AG04450 (cell line): ENCODE measurements at regions not wholly inside any gene's neighbourhood (a gene's known extent, or its start where the extent isn't known, plus 50 kb on each side); places are given as distances from the start of the nearest gene placed in this dataset.

Experiments
- CTCF ChIA-PET: fragments of 300-600, 350-600 bp; formaldehyde crosslinking; extraction: SDS; loops from one replicate; lab custom pipeline; 2022; ENCODE audit warnings: antibody characterized with exemption, inconsistent platforms; lab: Charles Lee
- POLR2A ChIA-PET: fragments of 350-600 bp; formaldehyde crosslinking; extraction: SDS; loops from one replicate; lab custom pipeline; 2021; ENCODE audit warnings: antibody characterized with exemption, inconsistent platforms; lab: Yijun Ruan, JAX
- DNase-seq: peaks from one replicate; pipeline ENCODE4 v3.0.0-alpha.2; 2011; ENCODE audit warnings: low read depth, low spot score
- H3K27ac ChIP-seq: one replicate; pipeline ENCODE4 v1.5.1; 2012; ENCODE audit warnings: low read depth, low read length, control low read depth
- H3K27me3 ChIP-seq: one replicate; pipeline ENCODE4 v1.6.0; 2012; ENCODE audit warnings: low read length; ENCODE audit not compliant: control insufficient read depth, insufficient read depth
- H3K4me3 ChIP-seq: 2 replicates; pipeline ENCODE4 v1.5.1; 2011; ENCODE audit warnings: mild to moderate bottlenecking, low read depth, low read length, control low read depth
- H3K9me3 ChIP-seq: 2 replicates; pipeline ENCODE4 v1.5.1; 2012; ENCODE audit warnings: low read length; ENCODE audit not compliant: control insufficient read depth, insufficient read depth
- TF ChIP-seq, protein P1 (sequence below): IDR thresholded peaks from 2 replicates; pipeline ENCODE4 v1.5.1; 2011; ENCODE audit warnings: low read depth, low read length, control low read depth, inconsistent platforms

DNA sequence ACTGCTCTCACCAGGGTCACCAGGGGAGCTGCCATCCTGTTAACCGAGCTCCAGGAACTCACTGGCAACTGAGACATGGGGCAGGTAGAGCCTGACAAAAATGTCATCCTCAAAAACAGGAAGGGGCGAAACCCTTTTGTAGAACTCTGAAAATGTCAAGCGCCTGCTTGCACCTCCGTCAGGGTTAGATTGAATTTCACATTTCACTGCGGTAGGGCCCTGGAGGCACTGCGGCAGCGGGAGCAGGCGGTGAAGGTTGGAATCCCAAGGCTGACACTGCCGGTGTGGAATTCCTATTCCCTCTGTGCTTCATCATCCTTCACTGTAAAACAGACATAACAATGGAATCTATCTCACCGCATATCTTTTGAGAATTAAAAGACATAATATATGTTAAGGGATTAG lies 142.8 kb upstream of the TMCC3 start:
- POLR2A ChIA-PET = no interaction called here
- CTCF ChIA-PET = interaction anchor here (0.7 kb wide), 1 partner anchor 16 kb away, joined by 3 read pairs; no protein-coding TSS in a partner anchor
- Histone ChIP-seq H3K4me3 (no peak overlapping the region), H3K27me3 (peaks cover 5% of the 10 kb centered on the region), H3K9me3 (no peaks in the 10 kb centered on the region), H3K27ac (no peak overlapping the region)
- TF ChIP-seq, protein P1, sequence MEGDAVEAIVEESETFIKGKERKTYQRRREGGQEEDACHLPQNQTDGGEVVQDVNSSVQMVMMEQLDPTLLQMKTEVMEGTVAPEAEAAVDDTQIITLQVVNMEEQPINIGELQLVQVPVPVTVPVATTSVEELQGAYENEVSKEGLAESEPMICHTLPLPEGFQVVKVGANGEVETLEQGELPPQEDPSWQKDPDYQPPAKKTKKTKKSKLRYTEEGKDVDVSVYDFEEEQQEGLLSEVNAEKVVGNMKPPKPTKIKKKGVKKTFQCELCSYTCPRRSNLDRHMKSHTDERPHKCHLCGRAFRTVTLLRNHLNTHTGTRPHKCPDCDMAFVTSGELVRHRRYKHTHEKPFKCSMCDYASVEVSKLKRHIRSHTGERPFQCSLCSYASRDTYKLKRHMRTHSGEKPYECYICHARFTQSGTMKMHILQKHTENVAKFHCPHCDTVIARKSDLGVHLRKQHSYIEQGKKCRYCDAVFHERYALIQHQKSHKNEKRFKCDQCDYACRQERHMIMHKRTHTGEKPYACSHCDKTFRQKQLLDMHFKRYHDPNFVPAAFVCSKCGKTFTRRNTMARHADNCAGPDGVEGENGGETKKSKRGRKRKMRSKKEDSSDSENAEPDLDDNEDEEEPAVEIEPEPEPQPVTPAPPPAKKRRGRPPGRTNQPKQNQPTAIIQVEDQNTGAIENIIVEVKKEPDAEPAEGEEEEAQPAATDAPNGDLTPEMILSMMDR = no peak
- DNase-seq = no peak

DNA sequence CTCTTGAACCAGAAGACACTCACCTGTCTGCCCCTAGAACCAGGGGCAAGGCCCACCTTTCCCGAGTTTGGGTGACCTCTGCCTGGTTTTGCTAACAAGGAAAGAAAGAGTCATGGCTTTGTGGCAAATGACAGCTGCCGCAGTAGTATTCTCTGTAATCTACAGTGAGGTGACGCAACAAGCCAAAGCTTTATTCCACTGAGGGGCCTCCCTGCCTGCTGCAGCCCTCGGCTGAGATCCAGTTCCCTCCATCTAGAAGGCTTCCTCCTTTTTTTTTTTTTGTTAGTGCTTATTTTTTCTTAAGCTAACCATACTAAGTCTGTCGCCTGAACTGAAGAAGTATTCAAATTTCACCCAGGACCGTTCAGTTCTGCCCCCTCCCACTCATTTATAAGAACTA lies 142.3 kb upstream of the TMCC3 start:
- no peak for DNase-seq
- no peaks in the 10 kb centered on the region for H3K9me3 ChIP-seq
- H3K27ac ChIP-seq = no peak overlapping the region
- H3K27me3 ChIP-seq = peaks cover 5% of the 10 kb centered on the region
- ChIA-PET CTCF (interaction anchor here (0.7 kb wide), 1 partner anchor 15 kb away, joined by 3 read pairs; no protein-coding TSS in a partner anchor), POLR2A (no interaction called here)
- H3K4me3 ChIP-seq = no peak overlapping the region
- TF ChIP-seq, protein P1 = no peak

- ChIA-PET POLR2A (no interaction called here), CTCF (no interaction called here)
- no peaks in the 10 kb centered on the region for H3K9me3 ChIP-seq
- TF ChIP-seq, protein P1 = no peak
- no peak overlapping the region for H3K4me3 ChIP-seq
- peaks cover 5% of the 10 kb centered on the region for H3K27me3 ChIP-seq
- DNase-seq = no peak
- H3K27ac ChIP-seq = no peak overlapping the region
Measured at GRCh38 chr12:94791933-94792332, 141.6 kb upstream of the TMCC3 start.

DNA sequence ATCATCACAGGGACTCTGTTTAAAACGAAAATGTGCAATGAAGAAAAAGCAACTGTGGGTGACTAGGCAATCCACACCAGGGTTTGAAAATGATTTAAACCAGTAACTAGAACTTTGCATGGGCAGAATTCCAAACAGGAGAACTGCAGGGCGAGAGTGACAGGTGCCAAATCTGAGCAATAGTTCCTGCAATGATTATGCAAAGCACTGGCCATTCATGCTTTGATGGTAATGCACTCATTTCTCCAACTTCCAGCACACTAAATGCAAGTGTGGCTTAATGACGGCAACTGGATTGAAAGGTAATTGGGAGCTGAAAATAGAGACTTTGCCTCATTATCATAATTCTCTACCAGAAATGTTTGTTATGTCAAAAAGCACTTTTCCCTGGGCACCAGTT lies 140.5 kb upstream of the TMCC3 start:
- POLR2A ChIA-PET = no interaction called here
- Histone ChIP-seq H3K27me3 (peaks cover 5% of the 10 kb centered on the region), H3K27ac (no peak overlapping the region), H3K9me3 (no peaks in the 10 kb centered on the region), H3K4me3 (no peak overlapping the region)
- DNase-seq = no peak
- CTCF ChIA-PET = no interaction called here
- TF ChIP-seq, protein P1 = no peak

GRCh38 chr12:94790370-94790769 lies 140.0 kb upstream of the TMCC3 start:
- no peak overlapping the region for H3K27ac ChIP-seq
- H3K4me3 ChIP-seq = no peak overlapping the region
- ChIA-PET CTCF (no interaction called here), POLR2A (no interaction called here)
- no peaks in the 10 kb centered on the region for H3K9me3 ChIP-seq
- TF ChIP-seq, protein P1 = no peak
- H3K27me3 ChIP-seq = peaks cover 5% of the 10 kb centered on the region
- no peak for DNase-seq
